SK-N-SH (cell line): ENCODE measurements at regions not wholly inside any gene's neighbourhood (a gene's known extent, or its start where the extent isn't known, plus 50 kb on each side); places are given as distances from the start of the nearest gene placed in this dataset.

Experiments
- CTCF ChIA-PET: fragments of 300-600, 350-600 bp; formaldehyde crosslinking; extraction: SDS; loops from one replicate; lab custom pipeline; 2021; lab: Yijun Ruan, JAX
- POLR2A ChIA-PET: fragments of 350-600 bp; sonication (Branson Sonifier 250); formaldehyde crosslinking; extraction: SDS; loops from one replicate; lab custom pipeline; 2020; ENCODE audit warnings: antibody characterized with exemption, inconsistent platforms; lab: Yijun Ruan, JAX
- DNase-seq: peaks from one replicate; pipeline ENCODE4 v3.0.0; 2012
- H2AFZ ChIP-seq: fragments of 200-600 bp; sonication (generic); 2 replicates; pipeline ENCODE4 v1.8.1; 2016; ENCODE audit warnings: antibody characterized with exemption, mild to moderate bottlenecking, low read depth
- H3F3A ChIP-seq: fragments of 200-600 bp; sonication (generic); replicated peaks from 2 replicates; pipeline ENCODE3; 2016; ENCODE audit warnings: antibody characterized with exemption, mild to moderate bottlenecking; ENCODE audit not compliant: insufficient read depth
- H3K27ac ChIP-seq, 2 experiments: fragments of 200-500 bp in 1 of 2; fragments of 200-600 bp in 1 of 2; sonication (Bioruptor generic) in 1 of 2; sonication (generic), shearing (Covaris generic) in 1 of 2; 2 replicates each; pipeline versions ENCODE4 v1.5.1 to v1.6.1; 2014 to 2016; ENCODE audit warnings: low read depth in 2 of 2, inconsistent platforms in 1 of 2, low read length in 1 of 2, mild to moderate bottlenecking in 1 of 2, mixed read lengths in 1 of 2
- H3K27me3 ChIP-seq: fragments of 200-600 bp; sonication (generic), shearing (Covaris generic); 2 replicates; pipeline ENCODE4 v1.6.1; 2016; ENCODE audit warnings: mixed run types; ENCODE audit not compliant: insufficient read depth
- H3K36me3 ChIP-seq, 2 experiments: fragments of 200-500 bp in 1 of 2; fragments of 200-600 bp in 1 of 2; sonication (Bioruptor generic) in 1 of 2; sonication (generic) in 1 of 2; replicated peaks in 1 of 2; 2 replicates each; pipeline versions ENCODE3 to v1.5.1; 2014 to 2016; ENCODE audit warnings: low read length in 1 of 2, mild to moderate bottlenecking in 1 of 2; ENCODE audit not compliant: insufficient read depth in 2 of 2, control insufficient read depth in 1 of 2
- H3K4me1 ChIP-seq, 2 experiments: fragments of 200-500 bp in 1 of 2; fragments of 200-600 bp in 1 of 2; sonication (Bioruptor generic) in 1 of 2; sonication (generic), shearing (Covaris generic) in 1 of 2; 2 replicates each; pipeline versions ENCODE4 v1.5.1 to v1.6.1; 2014 to 2016; ENCODE audit warnings: low read depth in 1 of 2, low read length in 1 of 2, mixed run types in 1 of 2; ENCODE audit not compliant: insufficient read depth in 2 of 2, control insufficient read depth in 1 of 2
- H3K4me2 ChIP-seq: fragments of 200-600 bp; sonication (generic), shearing (Covaris generic); 2 replicates; pipeline ENCODE4 v1.6.1; 2017; ENCODE audit warnings: mixed run types
- H3K4me3 ChIP-seq, 2 experiments: fragments of 200-500 bp in 1 of 2; fragments of 200-600 bp in 1 of 2; sonication (Bioruptor generic) in 1 of 2; sonication (generic), shearing (Covaris generic) in 1 of 2; 2 replicates each; pipeline versions ENCODE4 v1.5.1 to v1.8.1; 2014 to 2016; ENCODE audit warnings: low read depth in 2 of 2, inconsistent platforms in 1 of 2, low read length in 1 of 2, mild to moderate bottlenecking in 1 of 2, mixed read lengths in 1 of 2, moderate library complexity in 1 of 2
- H3K79me2 ChIP-seq: fragments of 200-600 bp; sonication (generic); 2 replicates; pipeline ENCODE4 v1.8.1; 2017; ENCODE audit warnings: mild to moderate bottlenecking; ENCODE audit not compliant: insufficient read depth
- H3K9ac ChIP-seq: fragments of 200-600 bp; sonication (generic); 2 replicates; pipeline ENCODE4 v1.6.1; 2017; ENCODE audit warnings: mixed run types
- H3K9me2 ChIP-seq: fragments of 200-600 bp; sonication (generic); 2 replicates; pipeline ENCODE4 v1.6.1; 2017; ENCODE audit warnings: mixed run types
- H3K9me3 ChIP-seq: fragments of 200-600 bp; sonication (generic); 2 replicates; pipeline ENCODE4 v1.6.1; 2017; ENCODE audit warnings: mixed run types, mild to moderate bottlenecking, moderate library complexity
- H4K20me1 ChIP-seq: fragments of 200-600 bp; sonication (generic); 2 replicates; pipeline ENCODE4 v1.6.1; 2017; ENCODE audit warnings: mild to moderate bottlenecking, mixed run types; ENCODE audit not compliant: insufficient read depth
- CHD2 ChIP-seq: fragments of 150-350 bp; IDR thresholded peaks from 2 replicates; pipeline ENCODE4 v1.6.1; 2018; ENCODE audit warnings: low read length; ENCODE audit not compliant: partially characterized antibody
- CTCF ChIP-seq: fragments of 200-600 bp; sonication (generic); IDR thresholded peaks from 2 replicates; pipeline ENCODE4 v1.6.1; 2017; ENCODE audit warnings: antibody characterized with exemption, mild to moderate bottlenecking, moderate library complexity
- EP300 ChIP-seq, 2 experiments: IDR thresholded peaks; 2 replicates each; pipeline versions ENCODE4 v1.4.0 to v1.6.1; 2012; ENCODE audit warnings: borderline replicate concordance in 1 of 2, low read depth in 1 of 2, low read length in 1 of 2
- EZH2phosphoT487 ChIP-seq: fragments of 200-600 bp; sonication (generic); IDR thresholded peaks from 2 replicates; pipeline ENCODE4 v1.6.1; 2017; ENCODE audit warnings: low read depth, mixed run types, mild to moderate bottlenecking, antibody characterized with exemption, moderate library complexity, borderline replicate concordance
- FOSL2 ChIP-seq: IDR thresholded peaks from 2 replicates; pipeline ENCODE4 v1.4.0; 2012; ENCODE audit warnings: low read depth, mild to moderate bottlenecking, moderate library complexity, borderline replicate concordance
- FOXJ3 ChIP-seq: sonication (generic); formaldehyde crosslinking; IDR thresholded peaks from 2 replicates; pipeline ENCODE4 v1.5.1; 2020; ENCODE audit warnings: mild to moderate bottlenecking, missing genetic modification reagents
- FOXM1 ChIP-seq: IDR thresholded peaks from 2 replicates; pipeline ENCODE4 v1.4.0; 2012; ENCODE audit warnings: low read depth, mild to moderate bottlenecking
- GATA2 ChIP-seq: sonication (generic); formaldehyde crosslinking; IDR thresholded peaks from 2 replicates; pipeline ENCODE4 v1.5.0; 2020; ENCODE audit warnings: mild to moderate bottlenecking, missing genetic modification reagents
- JUND ChIP-seq: IDR thresholded peaks from 2 replicates; pipeline ENCODE4 v1.4.0; 2012
- MXI1 ChIP-seq: IDR thresholded peaks from 2 replicates; pipeline ENCODE4 v1.6.1; 2012; ENCODE audit warnings: mild to moderate bottlenecking, low read depth, low read length, improper control_type of control experiment
- POLR2AphosphoS5 ChIP-seq: IDR thresholded peaks from 2 replicates; pipeline ENCODE4 v1.6.1; 2012; ENCODE audit warnings: low read depth, low read length
- RAD21 ChIP-seq: IDR thresholded peaks from 2 replicates; pipeline ENCODE4 v1.6.1; 2012; ENCODE audit warnings: mild to moderate bottlenecking, low read length
- RCOR1 ChIP-seq: fragments of 150-350 bp; IDR thresholded peaks from 2 replicates; pipeline ENCODE4 v1.6.1; 2017; ENCODE audit warnings: antibody characterized with exemption, low read length
- RFX5 ChIP-seq: IDR thresholded peaks from 2 replicates; pipeline ENCODE4 v1.6.1; 2012; ENCODE audit warnings: mild to moderate bottlenecking, improper control_type of control experiment, low read length
- SIN3A ChIP-seq: IDR thresholded peaks from 2 replicates; pipeline ENCODE4 v1.6.1; 2012; ENCODE audit warnings: low read depth, mild to moderate bottlenecking, low read length, moderate library complexity, borderline replicate concordance
- SMC3 ChIP-seq: IDR thresholded peaks from 2 replicates; pipeline ENCODE4 v1.6.1; 2012; ENCODE audit warnings: low read depth, low read length, improper control_type of control experiment
- TAF1 ChIP-seq: IDR thresholded peaks from 2 replicates; pipeline ENCODE4 v1.6.1; 2012; ENCODE audit warnings: low read depth, mild to moderate bottlenecking, low read length, moderate library complexity, borderline replicate concordance
- TCF12 ChIP-seq: IDR thresholded peaks from 2 replicates; pipeline ENCODE4 v1.4.0; 2012
- WGBS: methylation state at CpG from one replicate; pipeline ENCODE4 v1.1.6; 2017; ENCODE audit warnings: low lambda C conversion rate; 5-methylcytosine and 5-hydroxymethylcytosine counted together
- TF ChIP-seq, protein P1 (sequence below): IDR thresholded peaks from 2 replicates; pipeline ENCODE4 v1.4.0; 2012; ENCODE audit warnings: low read depth
- TF ChIP-seq, protein P2 (sequence below): fragments of 150-350 bp; IDR thresholded peaks from 2 replicates; pipeline ENCODE4 v1.6.1; 2017; ENCODE audit warnings: antibody characterized with exemption, low read length, low read depth, borderline replicate concordance

GRCh38 chr7:46879783-46880182 is 702.1 kb downstream of the TNS3 start:
- H3K9ac ChIP-seq, result no peak overlapping the region
- WGBS, result 71% methylated on average over 2 of the region's 2 CpGs
- H3K36me3 ChIP-seq, result no peaks in the 10 kb centered on the region
- no peaks in the 10 kb centered on the region for H3K4me1 ChIP-seq
- no peak overlapping the region for H2AFZ ChIP-seq
- no peaks in the 10 kb centered on the region for H4K20me1 ChIP-seq
- H3K4me3 ChIP-seq, result no peak overlapping the region
- TF ChIP-seq TCF12 (no peak), POLR2AphosphoS5 (no peak), FOSL2 (no peak), MXI1 (no peak), FOXM1 (no peak), GATA2 (CRISPR knock-in tag) (no peak), JUND (no peak), TAF1 (no peak), CTCF (no peak), EZH2phosphoT487 (no peak)
- TF ChIP-seq, protein P1, sequence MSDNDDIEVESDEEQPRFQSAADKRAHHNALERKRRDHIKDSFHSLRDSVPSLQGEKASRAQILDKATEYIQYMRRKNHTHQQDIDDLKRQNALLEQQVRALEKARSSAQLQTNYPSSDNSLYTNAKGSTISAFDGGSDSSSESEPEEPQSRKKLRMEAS, result no peak
- TF ChIP-seq, protein P2, sequence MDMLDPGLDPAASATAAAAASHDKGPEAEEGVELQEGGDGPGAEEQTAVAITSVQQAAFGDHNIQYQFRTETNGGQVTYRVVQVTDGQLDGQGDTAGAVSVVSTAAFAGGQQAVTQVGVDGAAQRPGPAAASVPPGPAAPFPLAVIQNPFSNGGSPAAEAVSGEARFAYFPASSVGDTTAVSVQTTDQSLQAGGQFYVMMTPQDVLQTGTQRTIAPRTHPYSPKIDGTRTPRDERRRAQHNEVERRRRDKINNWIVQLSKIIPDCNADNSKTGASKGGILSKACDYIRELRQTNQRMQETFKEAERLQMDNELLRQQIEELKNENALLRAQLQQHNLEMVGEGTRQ, result no peak
- H3K79me2 ChIP-seq, result no peaks in the 10 kb centered on the region
- ChIA-PET CTCF (no interaction called here), POLR2A (no interaction called here)
- H3K4me2 ChIP-seq, result no peak overlapping the region
- H3K9me3 ChIP-seq, result no peaks in the 10 kb centered on the region
- H3K9me2 ChIP-seq, result no peaks in the 10 kb centered on the region
- no peaks in the 10 kb centered on the region for H3F3A ChIP-seq
- no peak for DNase-seq
- H3K27ac ChIP-seq, result no peak overlapping the region
- no peaks in the 10 kb centered on the region for H3K27me3 ChIP-seq

DNA sequence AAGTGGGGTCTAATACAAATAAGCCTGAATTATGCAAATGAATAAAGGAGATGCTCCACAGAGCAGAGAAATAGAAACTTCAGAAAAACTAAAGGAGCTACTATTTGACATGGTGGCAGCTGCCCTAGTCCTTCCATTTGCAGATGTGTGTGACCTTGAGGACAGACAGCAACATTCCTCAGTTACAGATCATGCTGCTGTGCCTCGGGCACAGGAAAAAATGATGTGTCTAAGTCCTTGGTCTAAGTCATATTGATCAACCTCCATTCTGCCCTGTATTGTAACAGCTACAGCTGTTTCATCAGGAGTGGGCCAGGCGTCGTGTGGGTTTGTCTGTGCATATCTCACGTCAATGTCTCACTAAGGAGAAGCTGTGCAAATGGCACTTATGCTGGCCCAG is 710.4 kb downstream of the TNS3 start:
- Histone ChIP-seq H3K79me2 (no peaks in the 10 kb centered on the region), H3K4me1 (no peaks in the 10 kb centered on the region; a peak in 1 of 4 replicates), H3K27ac (no peak overlapping the region), H4K20me1 (no peaks in the 10 kb centered on the region), H3F3A (no peaks in the 10 kb centered on the region), H3K27me3 (no peaks in the 10 kb centered on the region), H3K4me3 (no peak overlapping the region), H3K9me3 (no peaks in the 10 kb centered on the region), H2AFZ (no peak overlapping the region; the same call in 1 of the 2 replicates), H3K4me2 (no peak overlapping the region), H3K9ac (no peak overlapping the region), H3K9me2 (no peaks in the 10 kb centered on the region), H3K36me3 (no peaks in the 10 kb centered on the region)
- CTCF ChIA-PET, result interaction anchor here (1.2 to 1.8 kb wide), 3 partner anchors 10 to 948 kb away, joined by 3 to 4 read pairs (median 3); no protein-coding TSS in a partner anchor
- 95% methylated on average over 4 of the region's 4 CpGs for WGBS
- POLR2A ChIA-PET, result no interaction called here
- DNase-seq, result no peak
- TF ChIP-seq GATA2 (CRISPR knock-in tag), result no peak
- TF ChIP-seq, protein P2, result no peak
- TF ChIP-seq POLR2AphosphoS5, result no peak
- no peak for TF ChIP-seq FOXJ3 (CRISPR knock-in tag)
- no peak for TF ChIP-seq SIN3A
- no peak for TF ChIP-seq RCOR1
- no peak for TF ChIP-seq CHD2
- no peak for TF ChIP-seq EZH2phosphoT487
- TF ChIP-seq FOXM1, result no peak
- TF ChIP-seq SMC3, result no peak
- TF ChIP-seq EP300 (IDR thresholded peaks at IDR 0.05; ENCODE audit: borderline replicate concordance in 1 of 2, low read depth in 1 of 2, low read length in 1 of 2), result no peak
- no peak for TF ChIP-seq TAF1
- TF ChIP-seq RAD21, result no peak
- no peak for TF ChIP-seq RFX5
- no peak for TF ChIP-seq CTCF
